DOHH2 (cell line): ENCODE measurements at regions not wholly inside any gene's neighbourhood (a gene's known extent, or its start where the extent isn't known, plus 50 kb on each side); places are given as distances from the start of the nearest gene placed in this dataset.

Experiments used
- EZH2phosphoT487 ChIP-seq: fragments of 200-600 bp; sonication (generic); IDR thresholded peaks from 2 replicates; pipeline ENCODE4 v1.6.1; 2017; ENCODE audit warnings: borderline replicate concordance, mild to moderate bottlenecking, antibody characterized with exemption, low read length, moderate library complexity, mixed read lengths
- TF ChIP-seq, protein P1 (sequence below): fragments of 200-600 bp; sonication (generic); IDR thresholded peaks from one replicate; pipeline ENCODE4 v1.5.1; 2014; ENCODE audit warnings: antibody characterized with exemption, mild to moderate bottlenecking, low read depth, low read length; ENCODE audit not compliant: poor library complexity, severe bottlenecking

DNA sequence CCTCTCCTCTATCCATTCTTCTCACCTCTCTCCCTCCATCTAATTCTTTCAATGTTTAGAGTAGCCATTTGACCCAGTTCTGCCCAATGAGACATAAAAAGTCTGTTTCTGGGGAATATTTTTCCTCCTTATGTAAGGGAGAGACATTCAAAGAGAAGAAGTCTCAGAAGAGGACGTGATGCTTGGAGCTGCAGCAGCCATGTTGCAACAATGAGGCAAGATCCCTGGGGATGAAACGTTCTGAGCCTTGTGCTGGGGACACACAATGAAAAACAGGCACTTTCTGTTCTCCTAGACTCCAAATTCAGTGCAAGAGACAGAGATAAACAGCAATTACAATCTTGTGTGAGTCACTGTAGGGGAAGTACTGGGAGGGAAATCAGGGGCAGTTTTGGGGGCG, 130.8 kb downstream of the FOXL1 start:
- TF ChIP-seq EZH2phosphoT487: no peak
- TF ChIP-seq, protein P1, sequence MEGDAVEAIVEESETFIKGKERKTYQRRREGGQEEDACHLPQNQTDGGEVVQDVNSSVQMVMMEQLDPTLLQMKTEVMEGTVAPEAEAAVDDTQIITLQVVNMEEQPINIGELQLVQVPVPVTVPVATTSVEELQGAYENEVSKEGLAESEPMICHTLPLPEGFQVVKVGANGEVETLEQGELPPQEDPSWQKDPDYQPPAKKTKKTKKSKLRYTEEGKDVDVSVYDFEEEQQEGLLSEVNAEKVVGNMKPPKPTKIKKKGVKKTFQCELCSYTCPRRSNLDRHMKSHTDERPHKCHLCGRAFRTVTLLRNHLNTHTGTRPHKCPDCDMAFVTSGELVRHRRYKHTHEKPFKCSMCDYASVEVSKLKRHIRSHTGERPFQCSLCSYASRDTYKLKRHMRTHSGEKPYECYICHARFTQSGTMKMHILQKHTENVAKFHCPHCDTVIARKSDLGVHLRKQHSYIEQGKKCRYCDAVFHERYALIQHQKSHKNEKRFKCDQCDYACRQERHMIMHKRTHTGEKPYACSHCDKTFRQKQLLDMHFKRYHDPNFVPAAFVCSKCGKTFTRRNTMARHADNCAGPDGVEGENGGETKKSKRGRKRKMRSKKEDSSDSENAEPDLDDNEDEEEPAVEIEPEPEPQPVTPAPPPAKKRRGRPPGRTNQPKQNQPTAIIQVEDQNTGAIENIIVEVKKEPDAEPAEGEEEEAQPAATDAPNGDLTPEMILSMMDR: no peak
